Astrocyte (in vitro differentiated cells and primary cell): ENCODE measurements at regions not wholly inside any gene's neighbourhood (a gene's known extent, or its start where the extent isn't known, plus 50 kb on each side); places are given as distances from the start of the nearest gene placed in this dataset.

Experiments
- DNase-seq: peaks from one replicate; pipeline ENCODE4 v3.0.0-alpha.2; 2010; ENCODE audit warnings: low read depth
- FAIRE-seq: peaks from 2 replicates; lab custom pipeline; 2011; peaks lifted over from hg19 to GRCh38; lab: Jason Lieb, UNC
- H2AFZ ChIP-seq: 2 replicates; pipeline ENCODE4 v1.6.0; 2012; ENCODE audit warnings: low read depth, low read length, inconsistent platforms
- H3K27ac ChIP-seq: 2 replicates; pipeline ENCODE4 v1.5.1; 2011; ENCODE audit warnings: low read depth, low read length, inconsistent platforms
- H3K27me3 ChIP-seq: 2 replicates; pipeline ENCODE4 v1.6.0; 2011; ENCODE audit warnings: low read length, inconsistent platforms; ENCODE audit not compliant: insufficient read depth
- H3K36me3 ChIP-seq: 2 replicates; pipeline ENCODE4 v1.5.1; 2011; ENCODE audit warnings: low read length, inconsistent platforms; ENCODE audit not compliant: insufficient read depth
- H3K4me1 ChIP-seq: 2 replicates; pipeline ENCODE4 v1.5.1; 2011; ENCODE audit warnings: low read length, inconsistent platforms; ENCODE audit not compliant: insufficient read depth
- H3K4me2 ChIP-seq: 2 replicates; pipeline ENCODE4 v1.6.0; 2012; ENCODE audit warnings: low read length, inconsistent platforms
- H3K4me3 ChIP-seq: 2 replicates; pipeline ENCODE4 v1.5.1; 2011; ENCODE audit warnings: low read depth, mild to moderate bottlenecking, low read length, inconsistent platforms; ENCODE audit not compliant: insufficient read depth
- H3K79me2 ChIP-seq: 2 replicates; pipeline ENCODE4 v1.6.0; 2012; ENCODE audit warnings: mild to moderate bottlenecking, low read length, inconsistent platforms; ENCODE audit not compliant: insufficient read depth
- H3K9ac ChIP-seq: 2 replicates; pipeline ENCODE4 v1.6.0; 2012; ENCODE audit warnings: mild to moderate bottlenecking, low read length, inconsistent platforms
- H3K9me3 ChIP-seq: 2 replicates; pipeline ENCODE4 v1.5.1; 2012; ENCODE audit warnings: low read depth, mild to moderate bottlenecking, low read length, inconsistent platforms; ENCODE audit not compliant: insufficient read depth
- H4K20me1 ChIP-seq: 2 replicates; pipeline ENCODE4 v1.6.0; 2012; ENCODE audit warnings: low read length, inconsistent platforms; ENCODE audit not compliant: insufficient read depth
- H3K27ac Mint-ChIP-seq: one replicate; pipeline ENCODE4 v1.8.0; 2021; ENCODE audit warnings: mild to moderate bottlenecking, mixed read lengths; ENCODE audit not compliant: unreplicated experiment
- H3K27me3 Mint-ChIP-seq: one replicate; pipeline ENCODE4 v1.8.0; 2021; ENCODE audit warnings: low read depth, mixed read lengths; ENCODE audit not compliant: unreplicated experiment
- H3K36me3 Mint-ChIP-seq: one replicate; pipeline ENCODE4 v1.8.0; 2021; ENCODE audit warnings: low read depth, mixed read lengths; ENCODE audit not compliant: unreplicated experiment
- H3K4me1 Mint-ChIP-seq: one replicate; pipeline ENCODE4 v1.8.0; 2021; ENCODE audit warnings: low read depth, mixed read lengths; ENCODE audit not compliant: unreplicated experiment
- H3K4me3 Mint-ChIP-seq: one replicate; pipeline ENCODE4 v1.8.0; 2021; ENCODE audit warnings: mild to moderate bottlenecking, moderate library complexity, mixed read lengths; ENCODE audit not compliant: unreplicated experiment
- H3K9me3 Mint-ChIP-seq: one replicate; pipeline ENCODE4 v1.8.0; 2021; ENCODE audit warnings: mild to moderate bottlenecking, mixed read lengths; ENCODE audit not compliant: unreplicated experiment
- EZH2 ChIP-seq: IDR thresholded peaks from 2 replicates; pipeline ENCODE4 v1.6.1; 2012; ENCODE audit warnings: mild to moderate bottlenecking, low read length, inconsistent platforms; ENCODE audit not compliant: insufficient read depth
- TF ChIP-seq, protein P1 (sequence below): IDR thresholded peaks from 2 replicates; pipeline ENCODE4 v1.5.1; 2011; ENCODE audit warnings: low read depth, mild to moderate bottlenecking, inconsistent platforms, low read length, moderate library complexity; ENCODE audit not compliant: insufficient read depth

- Mint-ChIP-seq H3K9me3 (peaks cover 3% of the 10 kb centered on the region), H3K36me3 (no peaks in the 10 kb centered on the region), H3K27me3 (peaks cover 5% of the 10 kb centered on the region), H3K27ac (no peak overlapping the region), H3K4me1 (no peaks in the 10 kb centered on the region), H3K4me3 (no peak overlapping the region)
- no peaks in the 10 kb centered on the region for H3K27me3 ChIP-seq
- DNase-seq: no peak
- FAIRE-seq: no peak
- H3K27ac ChIP-seq: no peak overlapping the region
- H3K4me2 ChIP-seq: no peak overlapping the region
- TF ChIP-seq, protein P1, sequence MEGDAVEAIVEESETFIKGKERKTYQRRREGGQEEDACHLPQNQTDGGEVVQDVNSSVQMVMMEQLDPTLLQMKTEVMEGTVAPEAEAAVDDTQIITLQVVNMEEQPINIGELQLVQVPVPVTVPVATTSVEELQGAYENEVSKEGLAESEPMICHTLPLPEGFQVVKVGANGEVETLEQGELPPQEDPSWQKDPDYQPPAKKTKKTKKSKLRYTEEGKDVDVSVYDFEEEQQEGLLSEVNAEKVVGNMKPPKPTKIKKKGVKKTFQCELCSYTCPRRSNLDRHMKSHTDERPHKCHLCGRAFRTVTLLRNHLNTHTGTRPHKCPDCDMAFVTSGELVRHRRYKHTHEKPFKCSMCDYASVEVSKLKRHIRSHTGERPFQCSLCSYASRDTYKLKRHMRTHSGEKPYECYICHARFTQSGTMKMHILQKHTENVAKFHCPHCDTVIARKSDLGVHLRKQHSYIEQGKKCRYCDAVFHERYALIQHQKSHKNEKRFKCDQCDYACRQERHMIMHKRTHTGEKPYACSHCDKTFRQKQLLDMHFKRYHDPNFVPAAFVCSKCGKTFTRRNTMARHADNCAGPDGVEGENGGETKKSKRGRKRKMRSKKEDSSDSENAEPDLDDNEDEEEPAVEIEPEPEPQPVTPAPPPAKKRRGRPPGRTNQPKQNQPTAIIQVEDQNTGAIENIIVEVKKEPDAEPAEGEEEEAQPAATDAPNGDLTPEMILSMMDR: no peak
- no peak for TF ChIP-seq EZH2
- no peaks in the 10 kb centered on the region for H3K79me2 ChIP-seq
- H3K9me3 ChIP-seq: no peaks in the 10 kb centered on the region
- H3K9ac ChIP-seq: no peak overlapping the region
- no peaks in the 10 kb centered on the region for H3K36me3 ChIP-seq
- no peak overlapping the region for H2AFZ ChIP-seq
- H3K4me1 ChIP-seq: no peaks in the 10 kb centered on the region
- H3K4me3 ChIP-seq: no peak overlapping the region
- H4K20me1 ChIP-seq: no peaks in the 10 kb centered on the region
These were observed 189.6 kb downstream of the GPAT3 start for GRCh38 chr4:83725336-83726085.

- Histone ChIP-seq H3K4me1 (no peaks in the 10 kb centered on the region), H3K27ac (no peak overlapping the region), H4K20me1 (no peaks in the 10 kb centered on the region), H3K4me3 (no peak overlapping the region), H3K27me3 (no peaks in the 10 kb centered on the region), H2AFZ (no peak overlapping the region), H3K9me3 (no peaks in the 10 kb centered on the region), H3K79me2 (no peaks in the 10 kb centered on the region), H3K36me3 (no peaks in the 10 kb centered on the region), H3K9ac (no peak overlapping the region), H3K4me2 (no peak overlapping the region)
- H3K9me3 Mint-ChIP-seq: no peaks in the 10 kb centered on the region
- H3K27me3 Mint-ChIP-seq: peaks cover 5% of the 10 kb centered on the region
- no peak for DNase-seq
- TF ChIP-seq EZH2: no peak
- TF ChIP-seq, protein P1: no peak
- no peaks in the 10 kb centered on the region for H3K4me1 Mint-ChIP-seq
- no peaks in the 10 kb centered on the region for H3K36me3 Mint-ChIP-seq
- no peak overlapping the region for H3K4me3 Mint-ChIP-seq
- H3K27ac Mint-ChIP-seq: no peak overlapping the region
- FAIRE-seq: no peak
These were observed 188.8 kb downstream of the GPAT3 start for GRCh38 chr4:83724485-83725335.
